ENCODE measurements at regions not wholly inside any gene's neighbourhood (a gene's known extent, or its start where the extent isn't known, plus 50 kb on each side); places are given as distances from the start of the nearest gene placed in this dataset.
"Not testable (repeated sequence)": the region's sequence is repeated elsewhere in the genome, so short reads cannot be mapped to it uniquely, and the experiment has no call there.

GRCh38 chrX:2561456-2561855 lies 60.7 kb upstream of the DHRSX start:
- DNase-seq, result no peak

- no peak for DNase-seq
These were observed 58.3 kb upstream of the DHRSX start for GRCh38 chrX:2559124-2559523.

DNA sequence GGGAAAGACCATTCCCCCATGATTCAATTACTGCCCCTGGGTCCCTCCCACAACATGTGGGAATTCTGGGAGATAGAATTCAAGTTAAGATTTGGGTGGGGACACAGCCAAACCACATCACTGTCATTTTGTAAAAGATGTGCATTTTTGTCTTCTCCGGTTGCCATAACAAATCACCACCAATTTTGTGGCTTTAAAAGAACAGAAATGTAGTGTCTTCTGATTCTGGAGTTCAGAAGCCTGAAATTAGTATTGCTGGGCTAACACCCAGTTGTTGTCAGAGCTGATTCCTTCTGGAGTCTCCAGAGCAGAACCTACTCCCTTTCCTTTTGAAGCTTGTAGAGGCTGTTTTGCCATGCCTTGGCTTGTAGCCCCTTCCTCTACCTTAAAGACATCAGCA lies 54.1 kb upstream of the DHRSX start:
- DNase-seq, result no peak

GRCh38 chrX:2554066-2554465 lies 53.3 kb upstream of the DHRSX start:
- DNase-seq, result not testable (repeated sequence)

DNA sequence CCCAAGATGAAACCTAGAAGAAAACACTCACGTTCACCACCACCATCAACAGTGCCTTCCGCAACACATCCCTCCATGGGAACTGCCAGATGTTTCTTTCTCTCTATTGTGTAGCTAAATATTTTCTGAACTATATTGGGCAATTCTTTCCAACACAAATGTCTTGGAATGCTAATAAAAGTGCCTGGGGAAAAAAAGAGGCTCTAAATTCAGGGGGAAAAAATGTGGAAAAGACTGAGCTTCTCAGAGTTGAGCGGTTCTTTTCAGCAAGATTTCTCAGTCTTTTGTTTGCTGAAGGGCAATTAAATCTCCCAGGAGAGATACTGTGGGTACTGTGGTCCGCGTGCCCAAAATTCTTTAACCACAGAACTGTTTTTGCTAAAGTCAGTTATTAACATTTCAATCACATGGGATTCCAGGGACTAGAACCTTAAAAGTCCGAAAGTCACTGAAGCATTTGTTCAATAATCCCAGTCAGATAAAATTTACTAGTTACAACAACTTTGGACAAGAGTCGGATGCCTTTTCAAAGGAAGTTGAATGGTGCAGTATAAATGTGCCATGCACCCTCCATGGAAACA lies 51.9 kb upstream of the DHRSX start:
- DNase-seq, result no peak

DNA sequence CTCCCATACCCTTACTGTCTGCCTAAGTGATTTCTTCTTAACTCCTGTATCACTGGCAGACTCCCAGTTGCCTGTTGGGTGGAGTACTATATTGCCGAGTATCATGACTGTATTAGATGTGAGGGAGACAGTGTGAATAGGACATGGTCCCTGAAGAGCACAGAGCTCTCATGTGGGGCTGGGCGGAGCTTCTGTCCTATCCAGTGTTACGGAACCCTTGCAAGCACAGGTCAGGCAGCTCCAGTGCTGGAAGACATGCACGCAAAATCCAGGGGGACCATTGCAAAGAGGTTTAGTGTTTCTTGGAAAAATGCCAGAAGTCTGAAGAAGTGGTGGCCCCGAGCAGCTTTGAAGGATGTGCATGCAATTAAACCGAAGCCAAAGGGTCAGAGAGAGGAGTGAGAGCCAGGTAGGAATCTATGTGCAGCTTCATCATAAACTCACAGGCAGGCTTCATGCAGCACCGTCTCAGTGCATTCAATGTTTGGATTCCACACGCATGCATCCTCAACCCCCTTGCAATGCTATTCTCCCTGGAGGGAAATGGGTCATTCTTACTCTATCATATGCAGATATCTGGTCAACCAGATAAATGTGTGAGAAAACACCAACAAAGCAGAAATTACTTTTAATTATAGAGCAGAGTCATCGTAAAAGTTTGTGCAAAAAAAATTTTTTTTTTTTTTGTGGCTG lies 49.7 kb upstream of the DHRSX start:
- no peak for DNase-seq

Data from activated CD8-positive, alpha-beta memory T cell treated with anti-CD3 and anti-CD28 coated beads for 24 hours (primary cell).